GM18499 (cell line): ENCODE measurements at regions not wholly inside any gene's neighbourhood (a gene's known extent, or its start where the extent isn't known, plus 50 kb on each side); places are given as distances from the start of the nearest gene placed in this dataset.

Experiments
- ATAC-seq: cut with Tn5 transposase; IDR thresholded peaks from one replicate; pipeline ENCODE4 v1.9.1; 2021; ENCODE audit warnings: moderate number of reproducible peaks; ENCODE audit not compliant: insufficient read depth, unreplicated experiment

- no peak for ATAC-seq
Measured at GRCh38 chr7:121810831-121811672, 61.9 kb upstream of the PTPRZ1 start.

- ATAC-seq, result no peak
Measured at GRCh38 chr7:121807078-121807477, 65.9 kb upstream of the PTPRZ1 start.

GRCh38 chr7:121803039-121803438, 69.9 kb upstream of the PTPRZ1 start:
- ATAC-seq, result no peak

- ATAC-seq, result no peak
Measured at GRCh38 chr7:121800916-121801675, 71.9 kb upstream of the PTPRZ1 start.

DNA sequence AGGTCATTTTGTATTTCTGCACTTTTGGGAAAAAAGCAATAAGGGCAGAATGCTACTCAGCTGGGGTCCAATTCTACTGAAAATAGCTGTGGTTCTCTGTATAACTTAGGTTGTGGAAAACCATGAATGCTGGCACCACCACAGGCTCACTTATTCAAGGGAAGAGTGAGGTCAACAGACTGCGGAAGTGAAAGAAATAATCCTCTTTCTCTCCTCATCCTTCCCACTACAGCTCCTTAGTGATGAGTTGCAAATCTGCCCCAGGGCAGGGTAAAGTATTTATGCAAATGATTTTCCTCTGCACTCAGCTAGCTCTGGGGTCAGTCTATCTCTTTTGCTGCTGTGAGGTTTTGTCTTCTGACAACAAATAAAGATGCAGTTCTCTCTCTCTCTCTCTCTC, 74.1 kb upstream of the PTPRZ1 start:
- no peak for ATAC-seq

GRCh38 chr7:121798453-121798840, 74.5 kb upstream of the PTPRZ1 start:
- ATAC-seq, result no peak

DNA sequence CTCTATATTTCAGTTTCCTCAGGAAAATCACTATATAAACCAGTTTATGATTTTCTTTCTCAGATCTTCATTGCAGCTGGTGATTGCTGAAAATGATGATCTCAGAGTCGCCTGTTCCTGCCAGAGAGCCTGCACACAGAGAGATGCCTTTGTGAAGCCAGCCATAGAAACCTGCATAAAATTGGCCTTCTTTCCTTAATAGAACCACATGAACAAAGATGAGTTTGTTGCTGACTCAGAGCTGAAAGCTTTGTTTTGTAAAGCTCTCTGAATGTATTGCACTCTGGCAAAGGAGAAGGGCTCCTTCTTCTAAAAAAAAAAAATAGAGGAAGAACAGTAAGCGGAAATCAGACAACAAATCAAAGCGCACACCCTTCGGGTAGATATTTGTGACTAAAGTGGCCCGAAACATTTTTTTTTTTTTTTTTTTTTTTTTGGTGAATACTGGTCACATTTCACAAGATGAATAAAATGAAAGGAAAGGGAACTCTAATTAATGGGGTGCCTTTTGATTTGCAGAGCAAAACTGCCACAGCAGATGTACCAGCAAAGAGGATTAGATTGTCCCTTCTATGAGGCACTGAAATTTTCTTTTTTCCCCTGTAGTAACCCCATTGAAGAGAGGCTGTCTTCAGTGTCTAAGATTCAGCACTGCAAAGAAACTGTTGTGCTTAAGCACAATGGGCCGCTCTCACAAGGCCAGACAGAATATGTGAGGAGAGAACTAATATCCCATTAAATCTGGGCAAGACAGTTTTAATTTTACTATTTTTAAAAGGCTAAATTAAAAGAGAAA, 75.1 kb upstream of the PTPRZ1 start:
- ATAC-seq, result no peak

DNA sequence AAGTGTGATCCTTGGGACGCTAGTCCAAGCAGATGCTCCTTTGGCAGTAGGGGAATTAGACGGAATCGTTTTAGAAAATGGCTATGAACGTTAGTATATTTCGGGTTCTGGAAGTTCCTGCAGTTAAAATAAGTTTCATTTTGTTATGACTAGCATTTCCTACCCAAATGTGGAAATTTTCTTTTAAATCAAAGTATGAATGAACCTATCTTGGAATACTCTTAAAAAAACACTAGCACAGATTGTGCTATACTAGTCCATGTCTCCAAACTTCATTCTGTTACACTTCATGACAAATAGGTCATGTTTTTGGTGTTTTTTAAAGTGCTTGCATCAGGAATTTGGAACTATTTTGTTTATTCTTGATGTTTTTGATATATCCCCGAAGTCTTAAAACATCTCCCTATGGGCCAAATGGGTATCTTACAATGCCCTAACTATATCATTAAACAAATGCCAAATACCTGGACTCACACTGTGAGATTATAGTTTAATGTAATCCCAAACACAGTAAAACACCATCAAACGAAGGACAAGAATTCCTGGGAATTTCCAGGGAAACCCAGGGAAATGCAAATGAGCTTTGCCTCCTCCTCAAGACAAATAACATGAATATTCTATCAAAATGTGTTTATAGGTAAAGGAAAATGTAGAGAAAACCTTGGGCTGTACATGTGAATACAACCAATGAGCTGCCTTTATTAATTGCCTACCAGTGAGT, 75.9 kb upstream of the PTPRZ1 start:
- no peak for ATAC-seq

GRCh38 chr7:121796381-121796780, 76.6 kb upstream of the PTPRZ1 start:
- no peak for ATAC-seq

- no peak for ATAC-seq
Measured at GRCh38 chr7:121795736-121796135, 77.2 kb upstream of the PTPRZ1 start.

DNA sequence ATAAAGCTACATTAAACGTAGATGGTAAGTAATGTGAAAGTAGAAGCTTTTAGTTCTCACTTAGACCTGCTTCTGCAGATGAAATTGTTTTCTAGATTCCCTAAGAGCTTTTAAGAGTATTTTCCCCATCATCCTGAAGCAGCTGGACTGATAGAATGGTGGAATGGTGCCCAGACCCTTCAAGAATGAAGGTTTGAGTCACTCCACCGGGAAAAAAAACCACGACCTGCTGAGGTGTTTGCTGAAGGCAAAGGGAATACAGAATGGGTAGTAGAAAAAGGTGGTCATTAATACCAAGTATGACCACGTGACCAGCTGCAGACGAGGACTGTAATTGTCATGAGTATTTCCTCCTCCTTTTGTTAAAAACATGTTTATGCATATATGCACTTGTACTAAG, 79.2 kb upstream of the PTPRZ1 start:
- ATAC-seq, result no peak

DNA sequence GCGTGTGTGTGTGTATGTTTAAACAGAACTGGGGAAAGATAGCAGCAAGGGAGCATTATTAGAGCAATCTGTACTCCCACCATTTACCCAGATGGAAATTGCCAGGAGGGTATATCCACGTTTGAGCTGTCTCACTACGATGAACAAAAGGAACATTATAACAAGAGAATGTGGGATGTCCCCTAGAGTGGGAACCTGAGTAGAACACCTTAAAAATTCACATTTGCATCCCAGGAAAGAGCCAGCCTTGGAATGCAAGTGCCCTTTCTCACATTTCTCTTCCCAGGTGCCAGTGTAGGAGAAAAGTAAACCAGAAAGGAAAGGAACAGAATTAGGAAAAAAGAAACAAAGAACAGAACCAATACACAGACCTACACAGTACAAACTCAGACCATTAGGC, 95.3 kb upstream of the PTPRZ1 start:
- no peak for ATAC-seq

DNA sequence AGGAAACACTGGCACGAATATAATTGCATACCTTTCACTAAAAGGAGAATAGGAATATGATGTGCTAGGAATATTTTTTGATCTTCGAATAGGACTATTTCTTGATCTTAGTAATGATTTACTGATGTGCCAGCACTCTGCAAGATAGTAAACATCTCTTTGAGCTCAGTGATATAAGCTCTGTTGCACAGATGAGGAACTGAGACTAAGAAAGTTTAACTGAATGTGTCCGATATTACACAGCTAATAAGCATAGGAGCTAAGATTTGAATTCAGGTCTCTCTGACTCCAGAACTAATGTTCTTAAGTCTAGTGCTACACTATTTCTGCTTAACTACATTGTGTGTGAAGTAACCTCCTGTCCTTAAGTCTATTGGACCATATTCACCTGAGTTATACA, 98.4 kb upstream of the PTPRZ1 start:
- peak; percentile 62 for ATAC-seq

DNA sequence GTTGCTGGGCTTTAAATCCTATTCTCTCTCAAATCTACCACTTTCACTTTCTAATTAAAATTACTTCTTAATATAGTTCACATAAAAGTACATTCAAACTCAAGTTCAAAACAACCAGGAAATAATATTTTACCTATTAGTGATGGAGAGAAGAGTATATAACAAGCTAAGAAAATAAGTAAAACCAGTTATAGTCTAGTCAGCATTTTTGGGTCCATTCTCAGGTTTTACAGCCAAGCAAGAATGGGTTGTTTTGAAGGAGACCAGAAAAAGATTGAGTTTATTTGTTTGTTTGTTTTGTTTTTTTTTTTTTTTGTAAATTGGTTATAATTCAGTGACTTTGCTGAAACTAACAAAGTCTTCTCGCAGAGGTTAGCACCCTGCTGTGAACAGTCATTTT, 106.3 kb upstream of the PTPRZ1 start:
- ATAC-seq, result no peak

GRCh38 chr7:121761399-121761798, 111.6 kb upstream of the PTPRZ1 start:
- no peak for ATAC-seq

- no peak for ATAC-seq
Measured at GRCh38 chr7:121755818-121756552, 117.0 kb upstream of the PTPRZ1 start.

- no peak for ATAC-seq
Measured at GRCh38 chr7:121755286-121755685, 117.7 kb upstream of the PTPRZ1 start.

DNA sequence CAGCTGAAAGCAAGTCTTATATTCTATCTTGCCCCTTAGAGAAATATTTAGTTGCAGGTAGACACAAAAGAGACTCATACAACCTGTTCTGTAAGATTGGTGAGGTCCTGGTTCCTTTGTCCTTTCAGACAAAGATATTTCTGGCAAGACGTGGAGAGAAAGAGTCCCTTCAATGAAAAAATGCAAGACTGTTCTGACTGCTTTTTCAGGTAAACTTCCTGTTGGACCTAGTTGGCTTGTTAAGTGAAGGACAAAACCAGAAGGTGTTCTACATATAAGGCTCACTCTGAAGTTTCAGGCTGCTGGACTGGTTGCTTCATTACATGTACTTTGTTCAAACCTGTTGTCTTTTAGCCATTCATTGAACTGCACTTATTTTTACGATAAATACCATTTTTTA, 119.0 kb upstream of the PTPRZ1 start:
- no peak for ATAC-seq

GRCh38 chr7:121752706-121753105, 120.3 kb upstream of the PTPRZ1 start:
- no peak for ATAC-seq

DNA sequence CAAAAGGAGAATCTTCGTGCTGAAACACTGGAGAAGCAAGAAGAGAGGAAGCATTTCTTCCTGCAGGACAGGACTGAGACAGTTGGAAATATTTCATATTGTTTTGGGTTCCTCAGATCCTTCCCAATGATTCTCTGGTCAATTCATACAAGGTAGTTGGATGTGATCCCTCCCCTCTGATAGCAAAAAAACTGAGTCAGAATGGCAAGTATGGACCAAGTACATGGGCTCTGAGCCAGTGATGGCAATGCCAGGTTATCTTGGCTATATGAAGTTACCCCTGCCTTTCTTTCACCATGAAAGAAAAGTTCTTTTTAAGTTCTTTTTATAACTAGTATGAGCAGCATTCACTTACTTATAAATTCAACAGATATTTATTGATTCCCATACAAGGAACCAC, 124.4 kb upstream of the PTPRZ1 start:
- no peak for ATAC-seq
